Liver (tissue), 3 donors: ENCODE measurements at regions not wholly inside any gene's neighbourhood (a gene's known extent, or its start where the extent isn't known, plus 50 kb on each side); places are given as distances from the start of the nearest gene placed in this dataset.

ENCODE experiments used
- EGR1 ChIP-seq, 2 donors: IDR thresholded peaks; 2 replicates each; pipeline ENCODE4 v1.6.1; 2016 to 2018; ENCODE audit warnings: antibody characterized with exemption in 2 of 2, low read depth in 2 of 2
- GABPA ChIP-seq, 2 donors: IDR thresholded peaks in 1 of 2; conservative IDR thresholded peaks in 1 of 2; 2 replicates each; pipeline ENCODE4 v1.6.1; 2016; ENCODE audit warnings: antibody characterized with exemption in 2 of 2, mild to moderate bottlenecking in 1 of 2, moderate library complexity in 1 of 2
- HNF4A ChIP-seq, 2 donors: conservative IDR thresholded peaks; 2 replicates each; pipeline ENCODE4 v1.6.1; 2016; ENCODE audit warnings: antibody characterized with exemption in 2 of 2, mild to moderate bottlenecking in 2 of 2
- JUND ChIP-seq, 2 donors: IDR thresholded peaks; 2 replicates each; pipeline ENCODE4 v1.6.1; 2016; ENCODE audit warnings: antibody characterized with exemption in 2 of 2
- RAD21 ChIP-seq, 2 donors: IDR thresholded peaks; 2 replicates each; pipeline ENCODE4 v1.6.1; 2016; ENCODE audit warnings: antibody characterized with exemption in 2 of 2, mild to moderate bottlenecking in 2 of 2
- RXRA ChIP-seq, 2 donors: IDR thresholded peaks; 2 replicates each; pipeline ENCODE4 v1.6.1; 2017 to 2018; ENCODE audit warnings: antibody characterized with exemption in 2 of 2, mild to moderate bottlenecking in 1 of 2
- SP1 ChIP-seq: IDR thresholded peaks from 2 replicates; pipeline ENCODE4 v1.6.1; 2018; ENCODE audit warnings: antibody characterized with exemption, mild to moderate bottlenecking
- TAF1 ChIP-seq: conservative IDR thresholded peaks from 2 replicates; pipeline ENCODE4 v1.6.1; 2016; ENCODE audit warnings: antibody characterized with exemption, mild to moderate bottlenecking
- YY1 ChIP-seq: IDR thresholded peaks from 2 replicates; pipeline ENCODE4 v1.6.1; 2016; ENCODE audit warnings: antibody characterized with exemption, mild to moderate bottlenecking
- TF ChIP-seq, protein P1 (sequence below): fragments of 150-350 bp; IDR thresholded peaks from 2 replicates; pipeline ENCODE4 v1.5.1; 2017; ENCODE audit warnings: improper control_type of control experiment, low read depth, low read length; ENCODE audit not compliant: missing input control
- TF ChIP-seq, protein P2 (sequence below): IDR thresholded peaks from 2 replicates; pipeline ENCODE4 v1.6.1; 2016; ENCODE audit warnings: antibody characterized with exemption
- TF ChIP-seq, protein P3 (sequence below): IDR thresholded peaks from 2 replicates; pipeline ENCODE4 v1.6.1; 2016; ENCODE audit warnings: antibody characterized with exemption, mild to moderate bottlenecking
- TF ChIP-seq, protein P4 (sequence below): IDR thresholded peaks from 2 replicates; pipeline ENCODE4 v1.6.1; 2016; ENCODE audit warnings: antibody characterized with exemption
- TF ChIP-seq, protein P5 (sequence below): IDR thresholded peaks from 2 replicates; pipeline ENCODE4 v1.6.1; 2016; ENCODE audit warnings: antibody characterized with exemption
- donor health status: healthy.
- donor health status: healthy.

DNA sequence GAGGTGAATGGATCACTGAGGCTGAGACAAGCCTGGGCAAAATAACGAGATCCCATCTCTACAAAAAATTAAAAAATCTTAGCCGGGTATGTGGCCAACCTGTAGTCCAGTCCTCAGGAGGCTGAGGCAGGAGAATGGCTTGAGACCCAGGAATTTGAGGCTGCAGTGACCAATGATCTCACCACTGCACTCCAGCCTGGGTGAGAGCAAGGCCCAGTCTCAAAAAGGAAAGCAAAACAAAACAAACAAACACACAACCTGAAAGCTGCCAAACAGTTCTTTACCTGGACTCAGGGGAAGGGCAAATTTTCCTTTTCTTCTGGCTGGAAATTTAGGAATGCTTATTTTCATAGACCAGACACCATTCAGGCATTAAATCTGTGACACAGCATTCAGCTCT lies 163.1 kb upstream of the FAT1 start:
- TF ChIP-seq, protein P1, sequence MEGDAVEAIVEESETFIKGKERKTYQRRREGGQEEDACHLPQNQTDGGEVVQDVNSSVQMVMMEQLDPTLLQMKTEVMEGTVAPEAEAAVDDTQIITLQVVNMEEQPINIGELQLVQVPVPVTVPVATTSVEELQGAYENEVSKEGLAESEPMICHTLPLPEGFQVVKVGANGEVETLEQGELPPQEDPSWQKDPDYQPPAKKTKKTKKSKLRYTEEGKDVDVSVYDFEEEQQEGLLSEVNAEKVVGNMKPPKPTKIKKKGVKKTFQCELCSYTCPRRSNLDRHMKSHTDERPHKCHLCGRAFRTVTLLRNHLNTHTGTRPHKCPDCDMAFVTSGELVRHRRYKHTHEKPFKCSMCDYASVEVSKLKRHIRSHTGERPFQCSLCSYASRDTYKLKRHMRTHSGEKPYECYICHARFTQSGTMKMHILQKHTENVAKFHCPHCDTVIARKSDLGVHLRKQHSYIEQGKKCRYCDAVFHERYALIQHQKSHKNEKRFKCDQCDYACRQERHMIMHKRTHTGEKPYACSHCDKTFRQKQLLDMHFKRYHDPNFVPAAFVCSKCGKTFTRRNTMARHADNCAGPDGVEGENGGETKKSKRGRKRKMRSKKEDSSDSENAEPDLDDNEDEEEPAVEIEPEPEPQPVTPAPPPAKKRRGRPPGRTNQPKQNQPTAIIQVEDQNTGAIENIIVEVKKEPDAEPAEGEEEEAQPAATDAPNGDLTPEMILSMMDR, result no peak
- TF ChIP-seq RXRA (IDR thresholded peaks at IDR 0.05) (no peak), SP1 (no peak), EGR1 (IDR thresholded peaks at IDR 0.05; ENCODE audit: low read depth in 2 of 2) (no peak), RAD21 (IDR thresholded peaks at IDR 0.05) (no peak), JUND (IDR thresholded peaks at IDR 0.05) (no peak), TAF1 (no peak), GABPA (IDR thresholded peaks at IDR 0.05 in 1 of 2, conservative IDR thresholded peaks at IDR 0.05 in 1 of 2) (no peak), YY1 (no peak), HNF4A (conservative IDR thresholded peaks at IDR 0.05) (no peak)
- TF ChIP-seq, protein P2, sequence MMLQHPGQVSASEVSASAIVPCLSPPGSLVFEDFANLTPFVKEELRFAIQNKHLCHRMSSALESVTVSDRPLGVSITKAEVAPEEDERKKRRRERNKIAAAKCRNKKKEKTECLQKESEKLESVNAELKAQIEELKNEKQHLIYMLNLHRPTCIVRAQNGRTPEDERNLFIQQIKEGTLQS, result no peak
- TF ChIP-seq, protein P3, sequence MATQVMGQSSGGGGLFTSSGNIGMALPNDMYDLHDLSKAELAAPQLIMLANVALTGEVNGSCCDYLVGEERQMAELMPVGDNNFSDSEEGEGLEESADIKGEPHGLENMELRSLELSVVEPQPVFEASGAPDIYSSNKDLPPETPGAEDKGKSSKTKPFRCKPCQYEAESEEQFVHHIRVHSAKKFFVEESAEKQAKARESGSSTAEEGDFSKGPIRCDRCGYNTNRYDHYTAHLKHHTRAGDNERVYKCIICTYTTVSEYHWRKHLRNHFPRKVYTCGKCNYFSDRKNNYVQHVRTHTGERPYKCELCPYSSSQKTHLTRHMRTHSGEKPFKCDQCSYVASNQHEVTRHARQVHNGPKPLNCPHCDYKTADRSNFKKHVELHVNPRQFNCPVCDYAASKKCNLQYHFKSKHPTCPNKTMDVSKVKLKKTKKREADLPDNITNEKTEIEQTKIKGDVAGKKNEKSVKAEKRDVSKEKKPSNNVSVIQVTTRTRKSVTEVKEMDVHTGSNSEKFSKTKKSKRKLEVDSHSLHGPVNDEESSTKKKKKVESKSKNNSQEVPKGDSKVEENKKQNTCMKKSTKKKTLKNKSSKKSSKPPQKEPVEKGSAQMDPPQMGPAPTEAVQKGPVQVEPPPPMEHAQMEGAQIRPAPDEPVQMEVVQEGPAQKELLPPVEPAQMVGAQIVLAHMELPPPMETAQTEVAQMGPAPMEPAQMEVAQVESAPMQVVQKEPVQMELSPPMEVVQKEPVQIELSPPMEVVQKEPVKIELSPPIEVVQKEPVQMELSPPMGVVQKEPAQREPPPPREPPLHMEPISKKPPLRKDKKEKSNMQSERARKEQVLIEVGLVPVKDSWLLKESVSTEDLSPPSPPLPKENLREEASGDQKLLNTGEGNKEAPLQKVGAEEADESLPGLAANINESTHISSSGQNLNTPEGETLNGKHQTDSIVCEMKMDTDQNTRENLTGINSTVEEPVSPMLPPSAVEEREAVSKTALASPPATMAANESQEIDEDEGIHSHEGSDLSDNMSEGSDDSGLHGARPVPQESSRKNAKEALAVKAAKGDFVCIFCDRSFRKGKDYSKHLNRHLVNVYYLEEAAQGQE, result no peak
- TF ChIP-seq, protein P4, sequence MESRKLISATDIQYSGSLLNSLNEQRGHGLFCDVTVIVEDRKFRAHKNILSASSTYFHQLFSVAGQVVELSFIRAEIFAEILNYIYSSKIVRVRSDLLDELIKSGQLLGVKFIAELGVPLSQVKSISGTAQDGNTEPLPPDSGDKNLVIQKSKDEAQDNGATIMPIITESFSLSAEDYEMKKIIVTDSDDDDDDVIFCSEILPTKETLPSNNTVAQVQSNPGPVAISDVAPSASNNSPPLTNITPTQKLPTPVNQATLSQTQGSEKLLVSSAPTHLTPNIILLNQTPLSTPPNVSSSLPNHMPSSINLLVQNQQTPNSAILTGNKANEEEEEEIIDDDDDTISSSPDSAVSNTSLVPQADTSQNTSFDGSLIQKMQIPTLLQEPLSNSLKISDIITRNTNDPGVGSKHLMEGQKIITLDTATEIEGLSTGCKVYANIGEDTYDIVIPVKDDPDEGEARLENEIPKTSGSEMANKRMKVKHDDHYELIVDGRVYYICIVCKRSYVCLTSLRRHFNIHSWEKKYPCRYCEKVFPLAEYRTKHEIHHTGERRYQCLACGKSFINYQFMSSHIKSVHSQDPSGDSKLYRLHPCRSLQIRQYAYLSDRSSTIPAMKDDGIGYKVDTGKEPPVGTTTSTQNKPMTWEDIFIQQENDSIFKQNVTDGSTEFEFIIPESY, result no peak
- TF ChIP-seq, protein P5, sequence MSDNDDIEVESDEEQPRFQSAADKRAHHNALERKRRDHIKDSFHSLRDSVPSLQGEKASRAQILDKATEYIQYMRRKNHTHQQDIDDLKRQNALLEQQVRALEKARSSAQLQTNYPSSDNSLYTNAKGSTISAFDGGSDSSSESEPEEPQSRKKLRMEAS, result no peak
